Liver (tissue), 8 donors: ENCODE measurements at regions not wholly inside any gene's neighbourhood (a gene's known extent, or its start where the extent isn't known, plus 50 kb on each side); places are given as distances from the start of the nearest gene placed in this dataset.

Source experiments
- DNase-seq: peaks from one replicate; pipeline ENCODE4 v3.0.0-alpha.2; 2017; ENCODE audit warnings: low spot score
- H3K27ac ChIP-seq, 2 donors: one replicate each; pipeline ENCODE4 v1.7.0; 2013; ENCODE audit warnings: inconsistent platforms in 2 of 2, low read length in 2 of 2, control low read depth in 1 of 2, low read depth in 1 of 2, mild to moderate bottlenecking in 1 of 2
- H3K27me3 ChIP-seq, 4 donors: one replicate each; pipeline versions ENCODE4 v1.6.1 to v1.7.0; 2013; ENCODE audit warnings: low read length in 3 of 4, inconsistent platforms in 1 of 4, mild to moderate bottlenecking in 1 of 4, moderate library complexity in 1 of 4; ENCODE audit not compliant: control insufficient read depth in 4 of 4, insufficient read depth in 4 of 4
- H3K36me3 ChIP-seq, 4 donors: one replicate each; pipeline versions ENCODE4 v1.6.1 to v1.7.0; 2013; ENCODE audit warnings: low read length in 3 of 4, mild to moderate bottlenecking in 3 of 4, low read depth in 1 of 4, moderate library complexity in 1 of 4; ENCODE audit not compliant: control insufficient read depth in 4 of 4, insufficient read depth in 3 of 4
- H3K4me1 ChIP-seq, 4 donors: one replicate each; pipeline versions ENCODE4 v1.6.1 to v1.7.0; 2013; ENCODE audit warnings: low read length in 3 of 4, mild to moderate bottlenecking in 3 of 4, moderate library complexity in 1 of 4; ENCODE audit not compliant: control insufficient read depth in 4 of 4, insufficient read depth in 4 of 4
- H3K4me3 ChIP-seq, 3 donors: one replicate each; pipeline versions ENCODE4 v1.6.1 to v1.7.0; 2013; ENCODE audit warnings: low read length in 3 of 3, control low read depth in 1 of 3, low read depth in 1 of 3, mild to moderate bottlenecking in 1 of 3
- H3K9ac ChIP-seq, 2 donors: one replicate each; pipeline ENCODE4 v1.7.0; 2013; ENCODE audit warnings: low read length in 2 of 2, mild to moderate bottlenecking in 2 of 2, moderate library complexity in 2 of 2, control low read depth in 1 of 2, low read depth in 1 of 2
- H3K9me3 ChIP-seq, 4 donors: one replicate each; pipeline versions ENCODE4 v1.6.1 to v1.7.0; 2013; ENCODE audit warnings: low read length in 3 of 4; ENCODE audit not compliant: control insufficient read depth in 4 of 4
- ATF3 ChIP-seq: IDR thresholded peaks from 2 replicates; pipeline ENCODE4 v1.6.1; 2016; ENCODE audit warnings: antibody characterized with exemption
- CTCF ChIP-seq: fragments of 150-350 bp; IDR thresholded peaks from 2 replicates; pipeline ENCODE4 v1.5.1; 2017; ENCODE audit warnings: improper control_type of control experiment, low read depth, low read length; ENCODE audit not compliant: missing input control
- EGR1 ChIP-seq, 2 donors: IDR thresholded peaks; 2 replicates each; pipeline ENCODE4 v1.6.1; 2016 to 2018; ENCODE audit warnings: antibody characterized with exemption in 2 of 2, low read depth in 2 of 2
- FOXA1 ChIP-seq: IDR thresholded peaks from 2 replicates; pipeline ENCODE4 v1.6.1; 2016; ENCODE audit warnings: antibody characterized with exemption
- FOXA2 ChIP-seq: IDR thresholded peaks from 2 replicates; pipeline ENCODE4 v1.6.1; 2016; ENCODE audit warnings: antibody characterized with exemption
- GABPA ChIP-seq, 2 donors: IDR thresholded peaks in 1 of 2; conservative IDR thresholded peaks in 1 of 2; 2 replicates each; pipeline ENCODE4 v1.6.1; 2016; ENCODE audit warnings: antibody characterized with exemption in 2 of 2, mild to moderate bottlenecking in 1 of 2, moderate library complexity in 1 of 2
- HNF4A ChIP-seq, 2 donors: conservative IDR thresholded peaks; 2 replicates each; pipeline ENCODE4 v1.6.1; 2016; ENCODE audit warnings: antibody characterized with exemption in 2 of 2, mild to moderate bottlenecking in 2 of 2
- HNF4G ChIP-seq: IDR thresholded peaks from 2 replicates; pipeline ENCODE4 v1.6.1; 2016; ENCODE audit warnings: antibody characterized with exemption
- JUND ChIP-seq, 2 donors: IDR thresholded peaks; 2 replicates each; pipeline ENCODE4 v1.6.1; 2016; ENCODE audit warnings: antibody characterized with exemption in 2 of 2
- MAX ChIP-seq: IDR thresholded peaks from 2 replicates; pipeline ENCODE4 v1.6.1; 2016; ENCODE audit warnings: antibody characterized with exemption
- NR2F2 ChIP-seq: IDR thresholded peaks from 2 replicates; pipeline ENCODE4 v1.6.1; 2016; ENCODE audit warnings: antibody characterized with exemption
- RAD21 ChIP-seq, 2 donors: IDR thresholded peaks; 2 replicates each; pipeline ENCODE4 v1.6.1; 2016; ENCODE audit warnings: antibody characterized with exemption in 2 of 2, mild to moderate bottlenecking in 2 of 2
- REST ChIP-seq: IDR thresholded peaks from 2 replicates; pipeline ENCODE4 v1.6.1; 2016; ENCODE audit warnings: antibody characterized with exemption, mild to moderate bottlenecking
- RXRA ChIP-seq, 2 donors: IDR thresholded peaks; 2 replicates each; pipeline ENCODE4 v1.6.1; 2017 to 2018; ENCODE audit warnings: antibody characterized with exemption in 2 of 2, mild to moderate bottlenecking in 1 of 2
- SP1 ChIP-seq: IDR thresholded peaks from 2 replicates; pipeline ENCODE4 v1.6.1; 2018; ENCODE audit warnings: antibody characterized with exemption, mild to moderate bottlenecking
- TAF1 ChIP-seq: conservative IDR thresholded peaks from 2 replicates; pipeline ENCODE4 v1.6.1; 2016; ENCODE audit warnings: antibody characterized with exemption, mild to moderate bottlenecking
- YY1 ChIP-seq: IDR thresholded peaks from 2 replicates; pipeline ENCODE4 v1.6.1; 2016; ENCODE audit warnings: antibody characterized with exemption, mild to moderate bottlenecking
- WGBS: extraction: QIAGEN DNeasy Blood & Tissue Kit; methylation state at CpG from one replicate; pipeline ENCODE4 v1.1.7; 2013; 5-methylcytosine and 5-hydroxymethylcytosine counted together
- TF ChIP-seq, protein P1 (sequence below): IDR thresholded peaks from 2 replicates; pipeline ENCODE4 v1.6.1; 2016; ENCODE audit warnings: antibody characterized with exemption
- donor health status: healthy.
- donor health status: healthy.
- donor health status: healthy.
- donor health status: healthy.
- donor health status: healthy.

DNA sequence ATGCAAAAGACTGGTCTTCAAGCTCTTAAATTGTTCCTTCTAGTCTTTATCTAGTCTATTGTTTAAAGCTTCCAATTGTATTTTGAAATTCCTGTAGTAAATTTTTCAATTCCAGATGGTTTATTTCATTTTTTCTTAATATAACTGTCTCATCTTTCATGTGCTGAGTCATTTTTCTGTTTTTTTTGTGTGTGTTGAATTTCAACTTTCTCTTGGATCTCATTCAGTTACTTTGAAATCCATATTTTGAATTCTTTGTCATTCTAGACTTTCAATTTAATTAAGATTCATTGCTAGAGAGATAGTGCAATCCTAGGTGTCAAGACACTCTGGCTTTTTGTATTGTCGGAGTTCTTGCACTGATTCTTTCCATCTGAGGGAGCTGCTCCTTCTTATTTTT, 128.0 kb upstream of the PRKG2 start (continued):
- no peak for TF ChIP-seq REST
- no peak for TF ChIP-seq HNF4A (conservative IDR thresholded peaks at IDR 0.05)

DNA sequence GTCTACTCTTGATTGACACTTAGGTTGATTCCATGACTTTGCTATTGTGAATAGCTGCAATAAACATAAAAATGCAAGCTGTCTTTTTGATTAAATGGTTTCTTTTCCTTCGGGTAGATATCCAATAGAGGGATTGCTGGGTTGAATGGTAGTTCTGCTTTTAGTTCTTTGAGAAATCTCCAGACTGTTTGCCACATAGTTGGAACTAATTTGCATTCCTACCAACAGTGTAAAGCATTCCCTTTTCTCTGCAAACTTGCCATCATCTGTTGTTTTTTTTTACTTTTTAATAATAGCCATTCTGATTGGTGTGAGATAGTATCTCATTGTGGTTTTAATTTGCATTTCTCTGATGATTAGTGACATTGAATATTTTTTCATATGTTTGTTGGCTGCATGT, 122.2 kb upstream of the PRKG2 start:
- TF ChIP-seq RAD21 (IDR thresholded peaks at IDR 0.05) (no peak), REST (no peak), HNF4A (conservative IDR thresholded peaks at IDR 0.05) (no peak), RXRA (IDR thresholded peaks at IDR 0.05) (no peak), CTCF (no peak), EGR1 (IDR thresholded peaks at IDR 0.05; ENCODE audit: low read depth in 2 of 2) (no peak), ATF3 (no peak), YY1 (no peak), GABPA (IDR thresholded peaks at IDR 0.05 in 1 of 2, conservative IDR thresholded peaks at IDR 0.05 in 1 of 2) (no peak), HNF4G (no peak), MAX (no peak), SP1 (no peak), JUND (IDR thresholded peaks at IDR 0.05) (no peak), NR2F2 (no peak), FOXA1 (no peak), FOXA2 (no peak), TAF1 (no peak)
- TF ChIP-seq, protein P1, sequence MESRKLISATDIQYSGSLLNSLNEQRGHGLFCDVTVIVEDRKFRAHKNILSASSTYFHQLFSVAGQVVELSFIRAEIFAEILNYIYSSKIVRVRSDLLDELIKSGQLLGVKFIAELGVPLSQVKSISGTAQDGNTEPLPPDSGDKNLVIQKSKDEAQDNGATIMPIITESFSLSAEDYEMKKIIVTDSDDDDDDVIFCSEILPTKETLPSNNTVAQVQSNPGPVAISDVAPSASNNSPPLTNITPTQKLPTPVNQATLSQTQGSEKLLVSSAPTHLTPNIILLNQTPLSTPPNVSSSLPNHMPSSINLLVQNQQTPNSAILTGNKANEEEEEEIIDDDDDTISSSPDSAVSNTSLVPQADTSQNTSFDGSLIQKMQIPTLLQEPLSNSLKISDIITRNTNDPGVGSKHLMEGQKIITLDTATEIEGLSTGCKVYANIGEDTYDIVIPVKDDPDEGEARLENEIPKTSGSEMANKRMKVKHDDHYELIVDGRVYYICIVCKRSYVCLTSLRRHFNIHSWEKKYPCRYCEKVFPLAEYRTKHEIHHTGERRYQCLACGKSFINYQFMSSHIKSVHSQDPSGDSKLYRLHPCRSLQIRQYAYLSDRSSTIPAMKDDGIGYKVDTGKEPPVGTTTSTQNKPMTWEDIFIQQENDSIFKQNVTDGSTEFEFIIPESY, result no peak
- Histone ChIP-seq H3K4me1 (no peaks in the 10 kb centered on the region), H3K4me3 (no peak overlapping the region), H3K27me3 (no peaks in the 10 kb centered on the region), H3K9ac (no peak overlapping the region), H3K9me3 (no peaks in the 10 kb centered on the region), H3K27ac (no peak overlapping the region), H3K36me3 (no peaks in the 10 kb centered on the region)
- WGBS, result 53% methylated on average over 1 of the region's 1 CpG
- no peak for DNase-seq
